B cell (primary cell): ENCODE measurements at regions not wholly inside any gene's neighbourhood (a gene's known extent, or its start where the extent isn't known, plus 50 kb on each side); places are given as distances from the start of the nearest gene placed in this dataset.
"Not testable (repeated sequence)": the region's sequence is repeated elsewhere in the genome, so short reads cannot be mapped to it uniquely, and the experiment has no call there.

Experiments used
- ATAC-seq: fragments of 200-7000 bp; cut with Tn5 transposase; one replicate; pipeline ENCODE4 v1.10.0; 2021; ENCODE audit warnings: low read depth, mild to moderate bottlenecking, moderate number of reproducible peaks, moderate library complexity
- CTCF ChIA-PET: fragments of 350-600 bp; sonication (Branson Sonifier 250); formaldehyde crosslinking; loops from one replicate; lab custom pipeline; 2021; ENCODE audit warnings: antibody characterized with exemption, inconsistent platforms; lab: Charles Lee
- POLR2A ChIA-PET: fragments of 350-600 bp; sonication (Branson Sonifier 250); formaldehyde crosslinking; loops from one replicate; lab custom pipeline; 2021; ENCODE audit warnings: antibody characterized with exemption; lab: Charles Lee
- DNase-seq: peaks from one replicate; pipeline ENCODE4 v3.0.0; 2013
- H2AFZ ChIP-seq: 2 replicates; pipeline ENCODE4 v1.6.1; 2012; ENCODE audit warnings: mild to moderate bottlenecking, low read depth, low read length; ENCODE audit not compliant: insufficient read depth, poor library complexity, severe bottlenecking
- H3K27ac ChIP-seq, 2 donors: 1 replicate in 1 of 2; 2 replicates in 1 of 2; pipeline ENCODE4 v1.5.1; 2012 to 2013; ENCODE audit warnings: low read length in 2 of 2, mild to moderate bottlenecking in 2 of 2, moderate library complexity in 1 of 2
- H3K27me3 ChIP-seq, 4 experiments: fragments of 200-600 bp in 1 of 4; sonication (generic) in 1 of 4; replicated peaks in 1 of 4; 1 replicate in 2 of 4; 2 replicates in 2 of 4; pipeline versions ENCODE4 v1.6.1 to v1.7.0; 2013 to 2016; ENCODE audit warnings: low read length in 3 of 4, mild to moderate bottlenecking in 2 of 4, mixed read lengths in 1 of 4, moderate library complexity in 1 of 4; ENCODE audit not compliant: insufficient read depth in 4 of 4, control insufficient read depth in 3 of 4; ENCODE audit errors: control extremely low read depth in 1 of 4
- H3K36me3 ChIP-seq, 2 experiments: replicated peaks in 1 of 2; 1 replicate in 1 of 2; 2 replicates in 1 of 2; pipeline versions ENCODE4 v1.6.1 to v1.7.1; 2013; ENCODE audit warnings: low read length in 1 of 2; ENCODE audit not compliant: insufficient read depth in 2 of 2, control insufficient read depth in 1 of 2; ENCODE audit errors: control extremely low read depth in 1 of 2, extremely low read depth in 1 of 2
- H3K4me1 ChIP-seq, 2 donors: fragments of 200-600 bp in 1 of 2; sonication (generic) in 1 of 2; 1 replicate in 1 of 2; 2 replicates in 1 of 2; pipeline versions ENCODE4 v1.5.1 to v1.6.1; 2013 to 2017; ENCODE audit warnings: low read length in 2 of 2; ENCODE audit not compliant: control insufficient read depth in 2 of 2, insufficient read depth in 2 of 2
- H3K4me2 ChIP-seq: replicated peaks from 2 replicates; pipeline ENCODE3; 2012; ENCODE audit warnings: mild to moderate bottlenecking, low read depth, low read length; ENCODE audit not compliant: poor library complexity, severe bottlenecking
- H3K4me3 ChIP-seq, 5 experiments: fragments of 200-600 bp in 1 of 5; sonication (generic) in 1 of 5; 1 replicate in 3 of 5; 2 replicates in 2 of 5; pipeline versions ENCODE4 v1.5.1 to v1.7.0; 2011 to 2016; ENCODE audit warnings: low read length in 4 of 5, mild to moderate bottlenecking in 4 of 5, low read depth in 2 of 5, control low read depth in 1 of 5, moderate library complexity in 1 of 5; ENCODE audit not compliant: insufficient read depth in 1 of 5; ENCODE audit errors: control extremely low read depth in 1 of 5, extremely low read depth in 1 of 5
- H3K79me2 ChIP-seq: fragments of 200-600 bp; sonication (generic); one replicate; pipeline ENCODE4 v1.6.0; 2016; ENCODE audit warnings: low read length; ENCODE audit not compliant: control insufficient read depth, insufficient read depth
- H3K9ac ChIP-seq: fragments of 200-600 bp; sonication (generic); 2 replicates; pipeline ENCODE4 v1.6.1; 2017; ENCODE audit warnings: mild to moderate bottlenecking, low read length, moderate library complexity
- H3K9me3 ChIP-seq, 3 donors: one replicate each; pipeline versions ENCODE4 v1.6.1 to v1.7.1; 2013; ENCODE audit warnings: low read length in 2 of 3; ENCODE audit not compliant: control insufficient read depth in 2 of 3, insufficient read depth in 1 of 3; ENCODE audit errors: control extremely low read depth in 1 of 3
- H4K20me1 ChIP-seq: 2 replicates; pipeline ENCODE4 v1.6.0; 2012; ENCODE audit warnings: mild to moderate bottlenecking, low read length; ENCODE audit not compliant: insufficient read depth, control insufficient read depth, poor library complexity, severe bottlenecking
- H3K27ac Mint-ChIP-seq: one replicate; pipeline ENCODE4 v1.8.0; 2021; ENCODE audit warnings: mixed read lengths
- H3K27me3 Mint-ChIP-seq: one replicate; pipeline ENCODE4 v1.8.0; 2021; ENCODE audit warnings: mixed read lengths
- H3K4me1 Mint-ChIP-seq: one replicate; pipeline ENCODE4 v1.8.0; 2021; ENCODE audit warnings: mixed read lengths
- H3K4me3 Mint-ChIP-seq: one replicate; pipeline ENCODE4 v1.8.0; 2021; ENCODE audit warnings: mixed read lengths
- H3K9me3 Mint-ChIP-seq: one replicate; pipeline ENCODE4 v1.8.0; 2022; ENCODE audit warnings: mixed read lengths; ENCODE audit not compliant: insufficient read depth
- EZH2 ChIP-seq: IDR thresholded peaks from 2 replicates; pipeline ENCODE4 v1.6.1; 2012; ENCODE audit warnings: borderline replicate concordance, low read depth, mild to moderate bottlenecking, moderate library complexity, low read length; ENCODE audit not compliant: insufficient read depth, poor library complexity, severe bottlenecking
- WGBS: methylation state at CpG from one replicate; pipeline ENCODE4 v1.1.5; 2013; ENCODE audit warnings: missing lambda C conversion rate; ENCODE audit not compliant: insufficient coverage; 5-methylcytosine and 5-hydroxymethylcytosine counted together
- intact Hi-C: fragments of 100-400 bp; cut with micrococcal nuclease; formaldehyde crosslinking; loops from one replicate; pipeline ENCODE4 v1.10.0; 2022
- TF ChIP-seq, protein P1 (sequence below): fragments of 200-600 bp; IDR thresholded peaks from one replicate; pipeline ENCODE4 v1.8.0; 2022; ENCODE audit warnings: antibody characterized with exemption, mild to moderate bottlenecking

DNA sequence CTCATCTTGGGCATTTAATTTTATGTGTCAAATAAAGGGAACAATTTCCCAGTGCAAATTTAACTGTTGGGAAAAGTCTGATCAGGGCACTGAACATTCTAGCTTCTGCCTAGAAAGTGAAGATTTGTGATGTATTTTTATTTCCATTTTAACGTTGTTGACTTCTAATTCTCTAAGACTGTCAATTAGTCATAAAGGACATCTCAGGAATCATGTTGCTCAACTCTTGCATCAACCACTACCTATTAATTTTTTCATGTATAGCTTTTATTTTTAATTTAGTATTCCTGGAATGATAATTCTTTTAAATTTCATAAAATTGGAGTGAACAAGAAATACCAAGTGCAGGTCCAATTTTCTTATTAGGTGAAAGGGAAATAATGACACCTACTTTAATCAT is 87.9 kb upstream of the METAP2 start:
- no peak overlapping the region for H3K4me3 Mint-ChIP-seq
- Histone ChIP-seq H3K79me2 (no peaks in the 10 kb centered on the region), H3K27me3 (no peaks in the 10 kb centered on the region), H3K27ac (no peak overlapping the region), H3K9ac (no peak overlapping the region), H3K9me3 (peaks cover 0 to 1% (median 0%) of the 10 kb centered on the region in 3 donors), H2AFZ (no peak overlapping the region), H3K36me3 (no peaks in the 10 kb centered on the region), H4K20me1 (no peaks in the 10 kb centered on the region), H3K4me2 (no peak overlapping the region), H3K4me3 (no peak overlapping the region), H3K4me1 (peaks cover 0 to 7% of the 10 kb centered on the region in 2 donors)
- H3K4me1 Mint-ChIP-seq: peaks cover 9% of the 10 kb centered on the region
- POLR2A ChIA-PET: no interaction called here
- intact Hi-C loops: no loop called here
- H3K27me3 Mint-ChIP-seq: no peaks in the 10 kb centered on the region
- no peak for TF ChIP-seq EZH2
- TF ChIP-seq, protein P1, sequence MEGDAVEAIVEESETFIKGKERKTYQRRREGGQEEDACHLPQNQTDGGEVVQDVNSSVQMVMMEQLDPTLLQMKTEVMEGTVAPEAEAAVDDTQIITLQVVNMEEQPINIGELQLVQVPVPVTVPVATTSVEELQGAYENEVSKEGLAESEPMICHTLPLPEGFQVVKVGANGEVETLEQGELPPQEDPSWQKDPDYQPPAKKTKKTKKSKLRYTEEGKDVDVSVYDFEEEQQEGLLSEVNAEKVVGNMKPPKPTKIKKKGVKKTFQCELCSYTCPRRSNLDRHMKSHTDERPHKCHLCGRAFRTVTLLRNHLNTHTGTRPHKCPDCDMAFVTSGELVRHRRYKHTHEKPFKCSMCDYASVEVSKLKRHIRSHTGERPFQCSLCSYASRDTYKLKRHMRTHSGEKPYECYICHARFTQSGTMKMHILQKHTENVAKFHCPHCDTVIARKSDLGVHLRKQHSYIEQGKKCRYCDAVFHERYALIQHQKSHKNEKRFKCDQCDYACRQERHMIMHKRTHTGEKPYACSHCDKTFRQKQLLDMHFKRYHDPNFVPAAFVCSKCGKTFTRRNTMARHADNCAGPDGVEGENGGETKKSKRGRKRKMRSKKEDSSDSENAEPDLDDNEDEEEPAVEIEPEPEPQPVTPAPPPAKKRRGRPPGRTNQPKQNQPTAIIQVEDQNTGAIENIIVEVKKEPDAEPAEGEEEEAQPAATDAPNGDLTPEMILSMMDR: no peak
- no peaks in the 10 kb centered on the region for H3K9me3 Mint-ChIP-seq
- ATAC-seq: no peak
- no peak for DNase-seq
- WGBS: no CpG with 5 or more reads among the region's 1 CpG
- no peak overlapping the region for H3K27ac Mint-ChIP-seq
- CTCF ChIA-PET: no interaction called here

DNA sequence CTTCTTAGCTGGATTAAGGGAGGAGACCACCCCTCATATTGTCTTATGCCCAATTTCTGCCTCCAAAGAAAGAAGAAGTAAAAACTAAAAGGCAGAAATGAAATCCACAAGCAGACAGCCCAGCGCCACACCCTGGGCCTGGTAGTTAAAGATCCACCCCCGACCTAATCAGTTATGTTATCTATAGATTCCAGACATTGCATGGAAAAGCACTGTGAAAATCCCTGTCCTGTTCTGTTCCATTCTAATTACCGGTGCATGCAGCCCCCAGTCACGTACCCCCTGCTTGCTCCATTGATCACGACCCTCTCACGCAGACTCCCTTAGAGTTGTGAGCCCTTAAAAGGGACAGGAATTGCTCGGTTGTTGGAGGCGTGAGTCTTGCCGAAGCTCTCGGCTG is 85.7 kb upstream of the METAP2 start:
- H2AFZ ChIP-seq, CTCF ChIA-PET, ATAC-seq, intact Hi-C loops, H3K4me3 Mint-ChIP-seq, H3K79me2 ChIP-seq, H3K4me2 ChIP-seq, H3K27ac Mint-ChIP-seq, H3K27me3 Mint-ChIP-seq, H3K27ac ChIP-seq, H3K9me3 ChIP-seq, H3K9ac ChIP-seq, H3K36me3 ChIP-seq, H4K20me1 ChIP-seq, DNase-seq, POLR2A ChIA-PET, H3K4me1 ChIP-seq, H3K4me3 ChIP-seq, H3K9me3 Mint-ChIP-seq, H3K27me3 ChIP-seq: not testable (repeated sequence)
- WGBS: 94% methylated on average over 6 of the region's 10 CpGs
- H3K4me1 Mint-ChIP-seq: peaks cover 12% of the 10 kb centered on the region
